Activated naive CD4-positive, alpha-beta T cell (primary cell): ENCODE measurements at regions not wholly inside any gene's neighbourhood (a gene's known extent, or its start where the extent isn't known, plus 50 kb on each side); places are given as distances from the start of the nearest gene placed in this dataset.

Source experiments
- DNase-seq, 4 experiments: peaks; one replicate each; lab custom pipeline; 2025; lab: John Stamatoyannopoulos, UW

GRCh38 chr3:10763817-10764258 lies 52.2 kb upstream of the SLC6A11 start:
- no peak for DNase-seq

DNA sequence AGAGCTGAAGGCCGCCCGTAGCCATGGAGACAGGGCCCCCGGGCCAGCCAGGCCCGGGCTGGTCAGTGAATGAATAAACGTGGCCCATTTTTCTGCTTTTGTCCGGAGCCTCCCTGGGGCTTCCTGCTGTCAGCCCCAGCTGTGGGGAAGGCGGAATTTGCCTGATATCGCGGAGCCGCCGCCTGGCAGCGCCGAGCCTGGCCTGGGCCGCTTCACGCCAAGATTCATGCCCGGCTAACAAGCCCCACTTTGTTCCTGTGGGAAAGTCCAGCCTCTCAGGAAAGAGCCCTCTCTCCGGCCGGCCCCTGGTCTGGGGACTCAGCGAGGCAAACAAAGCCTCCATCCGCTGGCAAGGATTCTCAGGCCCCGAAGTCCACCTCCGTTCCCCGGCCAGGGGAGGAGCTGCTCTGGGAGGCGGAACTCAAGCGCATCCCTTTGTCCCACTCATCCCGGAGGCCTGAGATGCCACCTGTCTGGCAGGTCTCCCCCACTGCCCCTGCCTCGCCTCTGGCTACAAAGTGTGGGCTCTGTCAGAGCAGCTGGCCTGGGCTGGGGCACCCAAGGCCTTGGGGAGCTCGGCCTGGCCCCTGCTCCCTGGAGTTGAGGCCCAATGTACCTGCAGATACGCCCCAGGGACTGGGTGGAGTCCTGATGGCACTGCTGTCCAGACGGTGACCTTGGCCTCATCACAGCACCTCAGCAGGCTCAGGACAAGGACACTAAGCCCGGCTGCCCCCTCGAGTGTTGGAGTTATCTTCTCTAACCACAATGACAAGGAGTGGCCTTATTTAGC lies 51.6 kb upstream of the SLC6A11 start:
- no peak for DNase-seq

DNA sequence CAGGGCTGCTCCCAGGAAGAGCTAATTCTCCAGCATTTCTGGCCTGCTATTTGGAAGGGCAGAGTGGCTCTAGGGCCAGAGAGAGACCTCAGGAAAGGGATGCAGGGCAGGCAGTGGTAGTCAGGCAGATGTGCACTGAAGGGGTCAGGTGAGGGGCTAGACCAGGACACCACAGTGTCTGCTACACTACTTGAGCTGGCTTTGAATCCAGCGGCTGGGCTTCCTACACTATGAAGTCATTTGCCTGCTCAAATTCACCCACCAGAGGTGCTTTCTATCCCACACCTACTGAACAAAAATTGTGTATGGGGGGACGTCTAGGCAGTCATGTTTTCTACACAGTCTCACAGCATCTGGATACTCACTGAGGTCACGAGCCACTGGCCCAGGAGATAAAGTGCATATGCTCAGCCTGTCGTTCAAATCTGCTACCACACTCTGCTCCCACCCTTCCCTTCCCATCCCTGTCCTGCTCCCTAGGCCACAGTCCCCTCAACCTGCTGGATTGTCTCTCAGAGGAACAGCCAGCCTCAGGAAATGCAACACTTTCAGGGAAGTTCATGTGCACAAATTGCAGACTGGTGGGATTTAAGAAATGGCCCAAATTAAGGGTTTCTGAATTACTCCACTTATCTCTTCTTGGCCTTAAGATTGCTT lies 49.9 kb upstream of the SLC6A11 start:
- DNase-seq = no peak
